ENCODE measurements at regions not wholly inside any gene's neighbourhood (a gene's known extent, or its start where the extent isn't known, plus 50 kb on each side); places are given as distances from the start of the nearest gene placed in this dataset.

DNA sequence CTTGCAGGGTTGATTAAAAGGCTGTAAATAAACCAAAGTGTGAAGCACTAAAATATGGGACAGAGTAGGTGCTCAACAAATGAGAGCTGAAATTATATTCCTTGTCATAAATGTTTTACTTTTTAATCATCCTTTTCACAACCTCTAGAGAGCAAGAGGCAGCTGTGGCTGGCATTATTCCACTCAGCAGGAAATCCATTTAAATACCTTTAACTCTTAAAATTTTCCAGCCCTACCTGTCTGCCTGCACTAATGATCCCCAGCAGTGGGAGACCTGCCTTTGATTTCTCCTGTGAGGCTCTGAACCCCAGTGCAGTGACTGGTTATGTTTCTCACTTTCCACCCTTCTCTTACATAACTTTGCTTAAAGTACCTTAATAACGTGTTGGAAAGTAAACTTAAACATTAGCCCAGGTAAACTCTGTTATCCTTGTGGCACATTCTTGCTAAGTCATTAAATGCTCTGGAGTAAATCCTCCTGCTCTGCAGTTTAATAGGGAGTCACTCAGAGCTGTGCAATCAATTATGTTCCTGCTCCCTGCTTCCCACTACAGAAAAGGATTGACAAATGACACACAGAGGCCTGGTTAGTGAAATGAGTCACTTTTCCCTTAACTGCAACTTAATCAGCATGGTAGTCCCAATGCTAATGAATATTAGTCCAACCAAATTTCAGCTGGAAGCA lies 755.7 kb upstream of the USP15 start:
- H3K4me2 ChIP-seq (ENCODE audit: low read length) = no peak overlapping the region
- H3K9me3 ChIP-seq (ENCODE audit: low read length) = no peaks in the 10 kb centered on the region; the same call in 1 of the 2 replicates
- TF ChIP-seq EZH2phosphoT487 (IDR thresholded peaks at IDR 0.05; ENCODE audit: borderline replicate concordance, low read depth, low read length) = no peak
- TF ChIP-seq, protein P1, sequence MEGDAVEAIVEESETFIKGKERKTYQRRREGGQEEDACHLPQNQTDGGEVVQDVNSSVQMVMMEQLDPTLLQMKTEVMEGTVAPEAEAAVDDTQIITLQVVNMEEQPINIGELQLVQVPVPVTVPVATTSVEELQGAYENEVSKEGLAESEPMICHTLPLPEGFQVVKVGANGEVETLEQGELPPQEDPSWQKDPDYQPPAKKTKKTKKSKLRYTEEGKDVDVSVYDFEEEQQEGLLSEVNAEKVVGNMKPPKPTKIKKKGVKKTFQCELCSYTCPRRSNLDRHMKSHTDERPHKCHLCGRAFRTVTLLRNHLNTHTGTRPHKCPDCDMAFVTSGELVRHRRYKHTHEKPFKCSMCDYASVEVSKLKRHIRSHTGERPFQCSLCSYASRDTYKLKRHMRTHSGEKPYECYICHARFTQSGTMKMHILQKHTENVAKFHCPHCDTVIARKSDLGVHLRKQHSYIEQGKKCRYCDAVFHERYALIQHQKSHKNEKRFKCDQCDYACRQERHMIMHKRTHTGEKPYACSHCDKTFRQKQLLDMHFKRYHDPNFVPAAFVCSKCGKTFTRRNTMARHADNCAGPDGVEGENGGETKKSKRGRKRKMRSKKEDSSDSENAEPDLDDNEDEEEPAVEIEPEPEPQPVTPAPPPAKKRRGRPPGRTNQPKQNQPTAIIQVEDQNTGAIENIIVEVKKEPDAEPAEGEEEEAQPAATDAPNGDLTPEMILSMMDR (conservative IDR thresholded peaks at IDR 0.05; ENCODE audit: low read length) = no peak
- intact Hi-C loops (cut with micrococcal nuclease; ENCODE audit: unreplicated experiment) = no loop called here
- CTCF ChIA-PET (ENCODE audit: unreplicated experiment) = no interaction called here
- BruUV-seq (replicated peaks) = no TSS peak
- no peak for DNase-seq (ENCODE audit: low spot score)
- no peaks in the 10 kb centered on the region for H3K79me2 ChIP-seq (ENCODE audit: insufficient read depth, low read depth, low read length)
- H2AFZ ChIP-seq (ENCODE audit: low read length) = no peak overlapping the region
- H3K27ac ChIP-seq (ENCODE audit: low read depth, low read length, poor library complexity, severe bottlenecking) = no peak overlapping the region
- POLR2A ChIA-PET = interaction anchor here (1.1 to 2.2 kb wide), 4 partner anchors 9 to 18 kb away, joined by 5 to 8 read pairs (median 6); no protein-coding TSS in a partner anchor
- H3K4me1 ChIP-seq (ENCODE audit: insufficient read depth, low read length, poor library complexity, severe bottlenecking) = no peaks in the 10 kb centered on the region
- no peaks in the 10 kb centered on the region for H4K20me1 ChIP-seq (ENCODE audit: insufficient read depth, low read length)
- H3K36me3 ChIP-seq (ENCODE audit: insufficient read depth, low read length) = no peaks in the 10 kb centered on the region
- H3K9me2 ChIP-seq (ENCODE audit: insufficient read depth, low read length) = no peaks in the 10 kb centered on the region
- no peak overlapping the region for H3K4me3 ChIP-seq (ENCODE audit: low read depth, low read length, poor library complexity, severe bottlenecking)

DNA sequence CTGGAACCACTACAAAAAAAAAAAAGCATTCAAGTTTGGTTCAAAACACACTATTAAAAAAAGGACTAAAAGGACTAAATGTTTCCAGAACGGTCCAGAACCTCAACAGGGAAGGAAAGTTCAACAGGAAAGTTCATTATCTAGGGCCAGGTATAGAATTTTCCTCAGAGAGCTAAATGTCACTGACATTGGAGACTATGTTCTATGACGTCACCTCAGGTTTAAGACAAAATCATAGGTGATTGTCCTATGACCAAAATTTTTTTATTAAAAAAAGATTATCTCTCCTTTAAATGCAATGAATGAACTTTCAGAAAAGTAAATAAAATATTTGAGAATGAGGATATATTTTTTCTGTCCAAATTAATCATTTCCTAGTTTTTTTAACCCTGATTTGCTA lies 746.7 kb upstream of the USP15 start:
- Histone ChIP-seq H4K20me1 (ENCODE audit: insufficient read depth, low read length) (no peaks in the 10 kb centered on the region), H3K36me3 (ENCODE audit: insufficient read depth, low read length) (0 out of 2 replicates have a peak, but pooled peaks cover 4% of the 10 kb centered on the region), H2AFZ (ENCODE audit: low read length) (peak overlapping the region; percentile 60; the same call in 1 of the 2 replicates), H3K79me2 (ENCODE audit: insufficient read depth, low read depth, low read length) (no peaks in the 10 kb centered on the region), H3K4me2 (ENCODE audit: low read length) (peak overlapping the region; percentile 34; the same call in 1 of the 2 replicates), H3K27ac (ENCODE audit: low read depth, low read length, poor library complexity, severe bottlenecking) (no peak overlapping the region), H3K4me3 (ENCODE audit: low read depth, low read length, poor library complexity, severe bottlenecking) (no peak overlapping the region), H3K4me1 (ENCODE audit: insufficient read depth, low read length, poor library complexity, severe bottlenecking) (peaks cover 55% of the 10 kb centered on the region), H3K9me3 (ENCODE audit: low read length) (no peaks in the 10 kb centered on the region), H3K9me2 (ENCODE audit: insufficient read depth, low read length) (no peaks in the 10 kb centered on the region)
- CTCF ChIA-PET (ENCODE audit: unreplicated experiment) = no interaction called here
- TF ChIP-seq, protein P1 (conservative IDR thresholded peaks at IDR 0.05; ENCODE audit: low read length) = no peak
- no peak for TF ChIP-seq EZH2phosphoT487 (IDR thresholded peaks at IDR 0.05; ENCODE audit: borderline replicate concordance, low read depth, low read length)
- BruUV-seq (replicated peaks) = no TSS peak
- POLR2A ChIA-PET = interaction anchor here (0.6 to 6.0 kb wide), 6 partner anchors 9 to 167 kb away, joined by 3 to 104 read pairs (median 4); no protein-coding TSS in a partner anchor
- intact Hi-C loops (cut with micrococcal nuclease; ENCODE audit: unreplicated experiment) = no loop called here
- no peak for DNase-seq (ENCODE audit: low spot score)

- H3K9me2 ChIP-seq (ENCODE audit: insufficient read depth, low read length) = no peaks in the 10 kb centered on the region
- DNase-seq (ENCODE audit: low spot score) = no peak
- H3K4me1 ChIP-seq (ENCODE audit: insufficient read depth, low read length, poor library complexity, severe bottlenecking) = peaks cover 59% of the 10 kb centered on the region
- CTCF ChIA-PET (ENCODE audit: unreplicated experiment) = no interaction called here
- TF ChIP-seq, protein P1 (conservative IDR thresholded peaks at IDR 0.05; ENCODE audit: low read length) = no peak
- no peak for TF ChIP-seq EZH2phosphoT487 (IDR thresholded peaks at IDR 0.05; ENCODE audit: borderline replicate concordance, low read depth, low read length)
- POLR2A ChIA-PET = interaction anchor here (0.5 to 6.0 kb wide), 6 partner anchors 9 to 745 kb away, joined by 3 to 104 read pairs (median 4); no protein-coding TSS in a partner anchor
- no TSS peak for BruUV-seq (replicated peaks)
- H4K20me1 ChIP-seq (ENCODE audit: insufficient read depth, low read length) = no peaks in the 10 kb centered on the region
- 0 out of 2 replicates have a peak, but pooled peaks cover 4% of the 10 kb centered on the region for H3K36me3 ChIP-seq (ENCODE audit: insufficient read depth, low read length)
- H3K9me3 ChIP-seq (ENCODE audit: low read length) = no peaks in the 10 kb centered on the region
- peak overlapping the region; percentile 44 for H3K4me2 ChIP-seq (ENCODE audit: low read length)
- H3K79me2 ChIP-seq (ENCODE audit: insufficient read depth, low read depth, low read length) = no peaks in the 10 kb centered on the region
- peak overlapping the region; percentile 55; the same call in 1 of the 2 replicates for H2AFZ ChIP-seq (ENCODE audit: low read length)
- intact Hi-C loops (cut with micrococcal nuclease; ENCODE audit: unreplicated experiment) = no loop called here
- H3K4me3 ChIP-seq (ENCODE audit: low read depth, low read length, poor library complexity, severe bottlenecking) = no peak overlapping the region
- H3K27ac ChIP-seq (ENCODE audit: low read depth, low read length, poor library complexity, severe bottlenecking) = no peak overlapping the region
Measured at GRCh38 chr12:61514016-61514415, 746.2 kb upstream of the USP15 start.

All from OCI-LY7 (cell line).